Progenitor cell of endocrine pancreas (in vitro differentiated cells): ENCODE measurements at regions not wholly inside any gene's neighbourhood (a gene's known extent, or its start where the extent isn't known, plus 50 kb on each side); places are given as distances from the start of the nearest gene placed in this dataset.
"Not testable (repeated sequence)": the region's sequence is repeated elsewhere in the genome, so short reads cannot be mapped to it uniquely, and the experiment has no call there.

Experiments used
- DNase-seq: peaks from one replicate; pipeline ENCODE4 v3.0.0; 2021; ENCODE audit warnings: low spot score; ENCODE audit not compliant: unreplicated experiment
- H3K27ac Mint-ChIP-seq: 2 replicates; pipeline ENCODE4 v1.8.0; 2021; ENCODE audit warnings: mild to moderate bottlenecking, moderate library complexity, mixed read lengths
- H3K27me3 Mint-ChIP-seq: 2 replicates; pipeline ENCODE4 v1.8.0; 2021; ENCODE audit warnings: mixed read lengths
- H3K36me3 Mint-ChIP-seq: 2 replicates; pipeline ENCODE4 v1.8.0; 2022; ENCODE audit warnings: mixed read lengths; ENCODE audit not compliant: insufficient read depth
- H3K4me1 Mint-ChIP-seq: 2 replicates; pipeline ENCODE4 v1.8.0; 2021; ENCODE audit warnings: low read depth, mixed read lengths
- H3K4me3 Mint-ChIP-seq: 2 replicates; pipeline ENCODE4 v1.8.0; 2021; ENCODE audit warnings: low read depth, mild to moderate bottlenecking, moderate library complexity, mixed read lengths
- H3K9me3 Mint-ChIP-seq: 2 replicates; pipeline ENCODE4 v1.8.0; 2021; ENCODE audit warnings: low read depth, mixed read lengths
- CTCF ChIP-seq: fragments of 200-600 bp; sonication (generic); IDR thresholded peaks from one replicate; pipeline ENCODE4 v1.5.0; 2021; ENCODE audit warnings: antibody characterized with exemption, mild to moderate bottlenecking; ENCODE audit not compliant: unreplicated experiment

DNA sequence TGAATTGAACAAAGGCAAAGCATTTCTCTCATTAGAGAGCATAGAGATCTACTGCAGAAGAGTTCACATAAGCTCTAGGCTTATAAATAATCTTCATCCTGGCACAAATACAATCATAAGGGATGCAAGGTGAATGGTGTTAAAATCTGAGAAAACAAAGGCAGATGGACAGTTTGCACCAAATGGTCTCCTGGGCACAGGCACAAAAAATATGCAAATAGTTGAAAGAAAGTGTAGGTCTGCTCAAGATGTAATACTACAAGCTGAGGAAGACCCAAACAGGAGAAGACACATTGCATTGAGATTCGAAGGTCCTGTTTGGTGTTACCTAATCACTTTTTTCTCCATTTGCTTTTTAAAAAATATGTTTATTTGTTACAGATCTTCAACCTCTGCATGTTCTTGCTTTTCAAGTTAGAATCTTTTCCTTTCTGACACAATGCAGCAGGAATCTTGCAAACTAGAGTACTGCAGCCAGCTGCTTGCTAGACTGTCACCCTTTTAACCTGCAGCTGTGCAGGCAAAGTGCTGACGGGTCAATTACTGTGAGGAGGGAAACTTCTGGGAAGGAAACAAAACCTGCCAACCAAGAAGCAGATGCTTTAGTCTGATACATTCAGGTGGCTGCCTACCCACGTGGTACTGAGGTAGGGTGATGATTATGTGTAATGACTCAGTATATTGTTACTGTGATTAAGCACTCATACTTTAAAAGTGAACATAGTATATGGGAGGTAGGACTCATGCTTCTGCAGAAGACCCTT is 1048.6 kb upstream of the SEMA6A start:
- no peak for DNase-seq
- H3K4me1 Mint-ChIP-seq: peaks cover 7% of the 10 kb centered on the region
- H3K36me3 Mint-ChIP-seq: no peaks in the 10 kb centered on the region
- no peak overlapping the region for H3K4me3 Mint-ChIP-seq
- peaks cover 18% of the 10 kb centered on the region for H3K9me3 Mint-ChIP-seq
- no peaks in the 10 kb centered on the region for H3K27me3 Mint-ChIP-seq
- no peak for TF ChIP-seq CTCF
- no peak overlapping the region for H3K27ac Mint-ChIP-seq

- H3K36me3 Mint-ChIP-seq: no peaks in the 10 kb centered on the region
- peaks cover 12% of the 10 kb centered on the region for H3K9me3 Mint-ChIP-seq
- H3K4me1 Mint-ChIP-seq: peaks cover 7% of the 10 kb centered on the region
- no peak overlapping the region for H3K4me3 Mint-ChIP-seq
- no peak for DNase-seq
- no peak overlapping the region for H3K27ac Mint-ChIP-seq
- no peak for TF ChIP-seq CTCF
- H3K27me3 Mint-ChIP-seq: no peaks in the 10 kb centered on the region
Observed at GRCh38 chr5:117621921-117622320, 1047.3 kb upstream of the SEMA6A start.

DNA sequence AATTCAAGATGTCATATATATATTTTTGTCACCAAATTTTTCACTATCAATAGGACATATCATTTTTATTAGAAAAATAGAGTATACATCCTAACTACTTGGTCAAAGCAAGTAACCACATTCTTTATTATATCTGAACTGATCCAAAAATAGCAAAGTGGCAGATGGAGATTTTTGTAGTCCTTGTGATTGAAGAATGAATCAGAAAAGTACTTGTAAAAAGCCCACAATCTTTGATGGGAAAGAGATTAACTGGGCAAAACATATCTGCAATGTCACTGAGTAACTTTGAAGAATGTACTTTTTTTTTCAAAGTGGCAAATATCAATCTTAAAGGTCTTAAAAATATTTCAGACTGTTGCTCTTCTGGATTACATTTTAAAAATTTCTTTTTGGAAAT is 1040.6 kb upstream of the SEMA6A start:
- no peak for TF ChIP-seq CTCF
- no peak overlapping the region for H3K27ac Mint-ChIP-seq
- H3K27me3 Mint-ChIP-seq: no peaks in the 10 kb centered on the region
- no peaks in the 10 kb centered on the region for H3K36me3 Mint-ChIP-seq
- no peak overlapping the region for H3K4me3 Mint-ChIP-seq
- H3K9me3 Mint-ChIP-seq: peaks cover 4% of the 10 kb centered on the region
- no peaks in the 10 kb centered on the region for H3K4me1 Mint-ChIP-seq
- DNase-seq: no peak

DNA sequence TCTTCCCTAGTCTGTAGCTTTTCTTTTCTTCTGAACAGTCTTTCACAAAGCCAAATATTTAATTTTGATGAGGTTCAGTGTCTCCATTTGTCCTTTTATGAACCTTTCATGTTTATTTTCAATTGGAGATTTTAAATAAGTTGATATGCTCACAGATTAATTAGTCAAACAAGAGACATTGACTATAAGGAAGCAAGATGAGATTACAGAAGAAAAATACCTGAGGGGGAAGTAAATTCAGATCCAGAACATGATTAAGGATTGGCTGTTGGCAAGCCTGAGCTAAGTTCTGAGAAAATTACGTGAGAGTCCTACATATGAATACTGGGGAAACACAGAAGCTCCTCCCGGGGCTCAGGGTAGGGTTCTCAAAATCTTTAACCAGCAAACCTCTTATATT is 1039.8 kb upstream of the SEMA6A start:
- H3K4me1 Mint-ChIP-seq: no peaks in the 10 kb centered on the region
- TF ChIP-seq CTCF: no peak
- DNase-seq: no peak
- H3K9me3 Mint-ChIP-seq: peaks cover 4% of the 10 kb centered on the region
- no peak overlapping the region for H3K27ac Mint-ChIP-seq
- no peaks in the 10 kb centered on the region for H3K27me3 Mint-ChIP-seq
- H3K36me3 Mint-ChIP-seq: no peaks in the 10 kb centered on the region
- H3K4me3 Mint-ChIP-seq: no peak overlapping the region

- no peaks in the 10 kb centered on the region for H3K27me3 Mint-ChIP-seq
- TF ChIP-seq CTCF: no peak
- no peaks in the 10 kb centered on the region for H3K36me3 Mint-ChIP-seq
- no peak overlapping the region for H3K4me3 Mint-ChIP-seq
- no peaks in the 10 kb centered on the region for H3K9me3 Mint-ChIP-seq
- no peak for DNase-seq
- H3K27ac Mint-ChIP-seq: no peak overlapping the region
- H3K4me1 Mint-ChIP-seq: no peaks in the 10 kb centered on the region
Observed at GRCh38 chr5:117604845-117605244, 1030.2 kb upstream of the SEMA6A start.

- not testable (repeated sequence) for H3K9me3 Mint-ChIP-seq, H3K36me3 Mint-ChIP-seq, DNase-seq, H3K4me1 Mint-ChIP-seq, H3K4me3 Mint-ChIP-seq, H3K27ac Mint-ChIP-seq, H3K27me3 Mint-ChIP-seq
Observed at GRCh38 chr5:117599811-117600210, 1025.2 kb upstream of the SEMA6A start.
